Sigmoid colon (tissue), 6 donors: ENCODE measurements at regions not wholly inside any gene's neighbourhood (a gene's known extent, or its start where the extent isn't known, plus 50 kb on each side); places are given as distances from the start of the nearest gene placed in this dataset.

ENCODE experiments used
- DNase-seq: peaks from one replicate; pipeline ENCODE4 v3.0.0-alpha.2; 2019
- H3K27ac ChIP-seq, 4 donors: fragments of 200-600 bp; sonication (generic); one replicate each; pipeline ENCODE4 v1.5.1; 2016 to 2019; ENCODE audit warnings: mild to moderate bottlenecking in 1 of 4
- H3K27me3 ChIP-seq, 3 donors: fragments of 200-600 bp; sonication (generic); one replicate each; pipeline ENCODE4 v1.5.1; 2019; ENCODE audit warnings: mild to moderate bottlenecking in 1 of 3
- H3K36me3 ChIP-seq, 4 donors: fragments of 200-600 bp; sonication (generic); one replicate each; pipeline ENCODE4 v1.5.1; 2016 to 2019
- H3K4me1 ChIP-seq, 4 donors: fragments of 200-600 bp; sonication (generic); one replicate each; pipeline ENCODE4 v1.5.1; 2017 to 2019
- H3K4me3 ChIP-seq, 4 donors: fragments of 200-600 bp; sonication (generic); one replicate each; pipeline ENCODE4 v1.5.1; 2017 to 2019; ENCODE audit warnings: mild to moderate bottlenecking in 2 of 4, moderate library complexity in 1 of 4
- H3K9me3 ChIP-seq, 4 donors: fragments of 200-600 bp in 3 of 4; sonication (generic) in 3 of 4; one replicate each; pipeline versions ENCODE4 v1.5.1 to v1.6.1; 2013 to 2019
- CTCF ChIP-seq, 4 experiments: fragments of 450-650 bp in 3 of 4; fragments of 200-600 bp in 1 of 4; IDR thresholded peaks; one replicate each; pipeline ENCODE4 v1.5.1; 2016 to 2019; ENCODE audit warnings: antibody characterized with exemption in 4 of 4, mild to moderate bottlenecking in 3 of 4, moderate library complexity in 2 of 4
- EP300 ChIP-seq, 4 donors: sonication (generic); formaldehyde crosslinking; IDR thresholded peaks; one replicate each; pipeline ENCODE4 v1.6.1; 2017; ENCODE audit warnings: antibody characterized with exemption in 4 of 4
- POLR2A ChIP-seq, 2 donors: fragments of 450-650 bp; IDR thresholded peaks; one replicate each; pipeline ENCODE4 v1.6.1; 2016; ENCODE audit warnings: antibody characterized with exemption in 2 of 2, mild to moderate bottlenecking in 2 of 2, moderate library complexity in 2 of 2
- POLR2AphosphoS5 ChIP-seq, 4 donors: sonication (generic); formaldehyde crosslinking; IDR thresholded peaks; one replicate each; pipeline ENCODE4 v1.6.1; 2017; ENCODE audit warnings: antibody characterized with exemption in 4 of 4
- WGBS, 2 donors: extraction: QIAGEN DNeasy Blood & Tissue Kit; methylation state at CpG; one replicate each; pipeline ENCODE4 v1.1.7; 2013; 5-methylcytosine and 5-hydroxymethylcytosine counted together
- intact Hi-C: fragments of 100-400 bp; cut with DNase I; formaldehyde crosslinking; loops from one replicate; pipeline ENCODE4 v1.15.1; 2023
- donor health status: healthy with polysubstance abuse.
- donor health status: healthy.

- DNase-seq, result no peak
- Histone ChIP-seq H3K27ac (no peak overlapping the region), H3K9me3 (no peaks in the 10 kb centered on the region), H3K4me1 (no peaks in the 10 kb centered on the region), H3K27me3 (no peaks in the 10 kb centered on the region), H3K4me3 (no peak overlapping the region), H3K36me3 (no peaks in the 10 kb centered on the region)
- WGBS, 2 donors, result 43 to 55% methylated on average over 3 of the region's 3 CpGs
- TF ChIP-seq POLR2A (IDR thresholded peaks at IDR 0.05) (no peak), EP300 (IDR thresholded peaks at IDR 0.05) (no peak), CTCF (IDR thresholded peaks at IDR 0.05) (no peak), POLR2AphosphoS5 (IDR thresholded peaks at IDR 0.05) (no peak)
- intact Hi-C loops, result no loop called here
These were observed 120.8 kb upstream of the DSCAM start for GRCh38 chr21:40967771-40968170.

- H3K36me3 ChIP-seq, result no peaks in the 10 kb centered on the region
- no peak overlapping the region for H3K27ac ChIP-seq
- DNase-seq, result no peak
- TF ChIP-seq CTCF (IDR thresholded peaks at IDR 0.05), result no peak
- no peak for TF ChIP-seq EP300 (IDR thresholded peaks at IDR 0.05)
- no peak for TF ChIP-seq POLR2A (IDR thresholded peaks at IDR 0.05)
- no peak for TF ChIP-seq POLR2AphosphoS5 (IDR thresholded peaks at IDR 0.05)
- intact Hi-C loops, result no loop called here
- 61 to 76% methylated on average over 2 of the region's 2 CpGs for WGBS, 2 donors
- H3K4me3 ChIP-seq, result no peak overlapping the region
- peaks cover 0 to 7% (median 0%) of the 10 kb centered on the region in 4 donors for H3K9me3 ChIP-seq
- H3K27me3 ChIP-seq, result no peaks in the 10 kb centered on the region
- no peaks in the 10 kb centered on the region for H3K4me1 ChIP-seq
These were observed 125.2 kb upstream of the DSCAM start for GRCh38 chr21:40972151-40972550.

- Histone ChIP-seq H3K27me3 (no peaks in the 10 kb centered on the region), H3K27ac (no peak overlapping the region), H3K9me3 (peaks cover 0 to 8% (median 0%) of the 10 kb centered on the region in 4 donors), H3K4me1 (no peaks in the 10 kb centered on the region), H3K36me3 (no peaks in the 10 kb centered on the region), H3K4me3 (no peak overlapping the region)
- no peak for DNase-seq
- intact Hi-C loops, result no loop called here
- TF ChIP-seq EP300 (IDR thresholded peaks at IDR 0.05), result no peak
- TF ChIP-seq CTCF (IDR thresholded peaks at IDR 0.05), result no peak
- TF ChIP-seq POLR2A (IDR thresholded peaks at IDR 0.05), result no peak
- no peak for TF ChIP-seq POLR2AphosphoS5 (IDR thresholded peaks at IDR 0.05)
These were observed 129.5 kb upstream of the DSCAM start for GRCh38 chr21:40976198-40977109.

GRCh38 chr21:40985370-40985769 lies 138.4 kb upstream of the DSCAM start:
- Histone ChIP-seq H3K4me3 (no peak overlapping the region), H3K36me3 (no peaks in the 10 kb centered on the region), H3K27me3 (no peaks in the 10 kb centered on the region), H3K9me3 (peaks cover 0 to 4% (median 0%) of the 10 kb centered on the region in 4 donors), H3K27ac (no peak overlapping the region), H3K4me1 (no peaks in the 10 kb centered on the region)
- TF ChIP-seq POLR2AphosphoS5 (IDR thresholded peaks at IDR 0.05) (no peak), EP300 (IDR thresholded peaks at IDR 0.05) (no peak), CTCF (IDR thresholded peaks at IDR 0.05) (no peak), POLR2A (IDR thresholded peaks at IDR 0.05) (no peak)
- intact Hi-C loops, result no loop called here
- 77 to 83% methylated on average over 4 of the region's 4 CpGs for WGBS, 2 donors
- no peak for DNase-seq
